ENCODE measurements at regions not wholly inside any gene's neighbourhood (a gene's known extent, or its start where the extent isn't known, plus 50 kb on each side); places are given as distances from the start of the nearest gene placed in this dataset.

GRCh38 chr18:22020867-22021370, 148.5 kb upstream of the GATA6 start:
- no peak overlapping the region for H3K4me3 ChIP-seq (replicated peaks; ENCODE audit: low read depth, low read length)
- TF ChIP-seq CTCF (IDR thresholded peaks at IDR 0.05; ENCODE audit: insufficient read depth, low read length, poor library complexity, severe bottlenecking), result no peak
- no peak for DNase-seq (ENCODE audit: extremely low read depth, insufficient read length)
- no peaks in the 10 kb centered on the region for H3K36me3 ChIP-seq (ENCODE audit: control insufficient read depth, insufficient read depth, low read length)
- no peaks in the 10 kb centered on the region for H3K27me3 ChIP-seq (replicated peaks; ENCODE audit: control insufficient read depth, insufficient read depth, low read length)

GRCh38 chr18:22021701-22022100, 147.7 kb upstream of the GATA6 start:
- TF ChIP-seq CTCF (IDR thresholded peaks at IDR 0.05; ENCODE audit: insufficient read depth, low read length, poor library complexity, severe bottlenecking), result no peak
- DNase-seq (ENCODE audit: extremely low read depth, insufficient read length), result no peak
- no peak overlapping the region for H3K4me3 ChIP-seq (replicated peaks; ENCODE audit: low read depth, low read length)

GRCh38 chr18:22024924-22025323, 144.5 kb upstream of the GATA6 start:
- H3K4me3 ChIP-seq (replicated peaks; ENCODE audit: low read depth, low read length), result no peak overlapping the region
- no peaks in the 10 kb centered on the region for H3K27me3 ChIP-seq (replicated peaks; ENCODE audit: control insufficient read depth, insufficient read depth, low read length)
- no peak for TF ChIP-seq CTCF (IDR thresholded peaks at IDR 0.05; ENCODE audit: insufficient read depth, low read length, poor library complexity, severe bottlenecking)
- H3K36me3 ChIP-seq (ENCODE audit: control insufficient read depth, insufficient read depth, low read length), result no peaks in the 10 kb centered on the region
- no peak for DNase-seq (ENCODE audit: extremely low read depth, insufficient read length)

More at GRCh38 chr18:22021701-22022100, 147.7 kb upstream of the GATA6 start:
- Histone ChIP-seq H3K27me3 (replicated peaks; ENCODE audit: control insufficient read depth, insufficient read depth, low read length) (no peaks in the 10 kb centered on the region), H3K36me3 (ENCODE audit: control insufficient read depth, insufficient read depth, low read length) (no peaks in the 10 kb centered on the region)

- Histone ChIP-seq H3K4me3 (replicated peaks; ENCODE audit: low read depth, low read length) (no peak overlapping the region), H3K36me3 (ENCODE audit: control insufficient read depth, insufficient read depth, low read length) (no peaks in the 10 kb centered on the region), H3K27me3 (replicated peaks; ENCODE audit: control insufficient read depth, insufficient read depth, low read length) (no peaks in the 10 kb centered on the region)
- no peak for DNase-seq (ENCODE audit: extremely low read depth, insufficient read length)
- no peak for TF ChIP-seq CTCF (IDR thresholded peaks at IDR 0.05; ENCODE audit: insufficient read depth, low read length, poor library complexity, severe bottlenecking)
Observed at GRCh38 chr18:22026362-22026761, 143.0 kb upstream of the GATA6 start.

- Histone ChIP-seq H3K27me3 (replicated peaks; ENCODE audit: control insufficient read depth, insufficient read depth, low read length) (no peaks in the 10 kb centered on the region), H3K4me3 (replicated peaks; ENCODE audit: low read depth, low read length) (no peak overlapping the region), H3K36me3 (ENCODE audit: control insufficient read depth, insufficient read depth, low read length) (no peaks in the 10 kb centered on the region)
- TF ChIP-seq CTCF (IDR thresholded peaks at IDR 0.05; ENCODE audit: insufficient read depth, low read length, poor library complexity, severe bottlenecking), result no peak
- no peak for DNase-seq (ENCODE audit: extremely low read depth, insufficient read length)
Observed at GRCh38 chr18:22026889-22027288, 142.5 kb upstream of the GATA6 start.

GRCh38 chr18:22031611-22032010, 137.8 kb upstream of the GATA6 start:
- TF ChIP-seq CTCF (IDR thresholded peaks at IDR 0.05; ENCODE audit: insufficient read depth, low read length, poor library complexity, severe bottlenecking), result no peak
- Histone ChIP-seq H3K4me3 (replicated peaks; ENCODE audit: low read depth, low read length) (no peak overlapping the region), H3K36me3 (ENCODE audit: control insufficient read depth, insufficient read depth, low read length) (no peaks in the 10 kb centered on the region), H3K27me3 (replicated peaks; ENCODE audit: control insufficient read depth, insufficient read depth, low read length) (no peaks in the 10 kb centered on the region)
- no peak for DNase-seq (ENCODE audit: extremely low read depth, insufficient read length)

Data from GM06990 (cell line).